ENCODE measurements at regions not wholly inside any gene's neighbourhood (a gene's known extent, or its start where the extent isn't known, plus 50 kb on each side); places are given as distances from the start of the nearest gene placed in this dataset.

GRCh38 chr7:117973975-117974374, 100.7 kb upstream of the CTTNBP2 start:
- DNase-seq (ENCODE audit: low spot score, unreplicated experiment) = no peak
- H3K27ac Mint-ChIP-seq = no peak overlapping the region
- no peak for TF ChIP-seq CTCF (IDR thresholded peaks at IDR 0.05; ENCODE audit: unreplicated experiment)
- peaks cover 2% of the 10 kb centered on the region for H3K9me3 Mint-ChIP-seq (ENCODE audit: low read depth)
- H3K4me1 Mint-ChIP-seq (ENCODE audit: low read depth) = no peaks in the 10 kb centered on the region
- H3K4me3 Mint-ChIP-seq (ENCODE audit: low read depth) = no peak overlapping the region
- H3K36me3 Mint-ChIP-seq (ENCODE audit: insufficient read depth) = no peaks in the 10 kb centered on the region
- no peaks in the 10 kb centered on the region for H3K27me3 Mint-ChIP-seq

GRCh38 chr7:117974891-117975290, 101.7 kb upstream of the CTTNBP2 start:
- no peak for DNase-seq (ENCODE audit: low spot score, unreplicated experiment)
- H3K4me1 Mint-ChIP-seq (ENCODE audit: low read depth) = no peaks in the 10 kb centered on the region
- no peak for TF ChIP-seq CTCF (IDR thresholded peaks at IDR 0.05; ENCODE audit: unreplicated experiment)
- no peak overlapping the region for H3K27ac Mint-ChIP-seq
- H3K36me3 Mint-ChIP-seq (ENCODE audit: insufficient read depth) = no peaks in the 10 kb centered on the region
- peaks cover 2% of the 10 kb centered on the region for H3K9me3 Mint-ChIP-seq (ENCODE audit: low read depth)
- no peak overlapping the region for H3K4me3 Mint-ChIP-seq (ENCODE audit: low read depth)
- H3K27me3 Mint-ChIP-seq = no peaks in the 10 kb centered on the region

- TF ChIP-seq CTCF (IDR thresholded peaks at IDR 0.05; ENCODE audit: unreplicated experiment) = no peak
- no peak overlapping the region for H3K4me3 Mint-ChIP-seq (ENCODE audit: low read depth)
Observed at GRCh38 chr7:117975476-117975875, 102.2 kb upstream of the CTTNBP2 start.

GRCh38 chr7:117979954-117980497, 106.8 kb upstream of the CTTNBP2 start:
- Mint-ChIP-seq H3K4me1 (ENCODE audit: low read depth) (no peaks in the 10 kb centered on the region), H3K27ac (no peak overlapping the region)

More at GRCh38 chr7:117975476-117975875, 102.2 kb upstream of the CTTNBP2 start:
- Mint-ChIP-seq H3K27ac (no peak overlapping the region), H3K36me3 (ENCODE audit: insufficient read depth) (no peaks in the 10 kb centered on the region), H3K4me1 (ENCODE audit: low read depth) (no peaks in the 10 kb centered on the region), H3K27me3 (no peaks in the 10 kb centered on the region), H3K9me3 (ENCODE audit: low read depth) (peaks cover 2% of the 10 kb centered on the region)
- DNase-seq (ENCODE audit: low spot score, unreplicated experiment) = no peak

More at GRCh38 chr7:117979954-117980497, 106.8 kb upstream of the CTTNBP2 start:
- H3K4me3 Mint-ChIP-seq (ENCODE audit: low read depth) = no peak overlapping the region
- TF ChIP-seq CTCF (IDR thresholded peaks at IDR 0.05; ENCODE audit: unreplicated experiment) = no peak
- peaks cover 3% of the 10 kb centered on the region for H3K9me3 Mint-ChIP-seq (ENCODE audit: low read depth)
- no peaks in the 10 kb centered on the region for H3K27me3 Mint-ChIP-seq
- DNase-seq (ENCODE audit: low spot score, unreplicated experiment) = no peak
- H3K36me3 Mint-ChIP-seq (ENCODE audit: insufficient read depth) = no peaks in the 10 kb centered on the region

Data from progenitor cell of endocrine pancreas (in vitro differentiated cells).